ENCODE measurements at regions not wholly inside any gene's neighbourhood (a gene's known extent, or its start where the extent isn't known, plus 50 kb on each side); places are given as distances from the start of the nearest gene placed in this dataset.

- DNase-seq (no peak), ATAC-seq (replicated peaks in 1 of 4) (no peak)
- H3K36me3 ChIP-seq (ENCODE audit: control insufficient read depth in 2 of 2, extremely low read depth in 1 of 2, insufficient read depth in 1 of 2, low read length in 1 of 2): no peaks in the 10 kb centered on the region
- H3K27me3 ChIP-seq (replicated peaks in 1 of 2; ENCODE audit: control insufficient read depth in 2 of 2, extremely low read depth in 1 of 2, insufficient read depth in 2 of 2, low read length in 1 of 2): no peaks in the 10 kb centered on the region
- CTCF ChIA-PET: no interaction called here
- no peak overlapping the region for H3K27ac ChIP-seq (ENCODE audit: low read length)
- Mint-ChIP-seq H3K27me3 (no peaks in the 10 kb centered on the region), H3K9me3 (peaks cover 22 to 45% (median 24%) of the 10 kb centered on the region in 3 donors), H3K4me3 (no peak overlapping the region), H3K27ac (no peak overlapping the region), H3K36me3 (no peaks in the 10 kb centered on the region), H3K4me1 (no peaks in the 10 kb centered on the region)
- no CpG with 5 or more reads among the region's 1 CpG for WGBS (ENCODE audit: insufficient coverage)
- no peak overlapping the region for H3K4me3 ChIP-seq (ENCODE audit: control insufficient read depth in 1 of 2, extremely low read depth in 1 of 2, low read length in 1 of 2)
- H3K9me3 ChIP-seq: no peaks in the 10 kb centered on the region
- no peaks in the 10 kb centered on the region for H3K4me1 ChIP-seq (ENCODE audit: control insufficient read depth in 1 of 2, extremely low read depth in 1 of 2, insufficient read depth in 2 of 2, low read length in 2 of 2)
- POLR2A ChIA-PET: no interaction called here
These were observed 262.4 kb upstream of the TMEM229A start for GRCh38 chr7:124295289-124295688.

DNA sequence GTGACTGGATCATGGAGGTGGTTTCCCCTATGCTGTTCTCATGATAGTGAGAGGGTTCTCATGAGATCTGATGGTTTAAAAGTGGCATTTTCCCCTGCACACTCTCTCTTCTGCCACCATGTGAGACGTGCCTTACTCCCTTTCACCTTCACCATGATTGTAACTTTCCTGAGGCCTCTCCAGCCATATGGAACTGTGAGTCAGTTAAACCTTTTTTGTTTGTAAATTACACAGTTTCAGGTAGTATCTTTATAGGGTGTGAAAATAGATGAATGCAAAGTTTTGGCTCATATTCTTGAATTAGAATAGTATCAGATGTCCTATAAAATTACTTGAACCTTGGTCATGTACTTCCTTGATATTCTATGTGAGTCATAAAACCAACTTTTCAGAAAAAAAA, 252.1 kb upstream of the TMEM229A start:
- H3K9me3 Mint-ChIP-seq: peaks cover 4 to 16% (median 6%) of the 10 kb centered on the region in 3 donors
- Histone ChIP-seq H3K27ac (ENCODE audit: low read length) (no peak overlapping the region), H3K27me3 (replicated peaks in 1 of 2; ENCODE audit: control insufficient read depth in 2 of 2, extremely low read depth in 1 of 2, insufficient read depth in 2 of 2, low read length in 1 of 2) (no peaks in the 10 kb centered on the region), H3K9me3 (no peaks in the 10 kb centered on the region), H3K4me3 (ENCODE audit: control insufficient read depth in 1 of 2, extremely low read depth in 1 of 2, low read length in 1 of 2) (no peak overlapping the region), H3K36me3 (ENCODE audit: control insufficient read depth in 2 of 2, extremely low read depth in 1 of 2, insufficient read depth in 1 of 2, low read length in 1 of 2) (no peaks in the 10 kb centered on the region), H3K4me1 (ENCODE audit: control insufficient read depth in 1 of 2, extremely low read depth in 1 of 2, insufficient read depth in 2 of 2, low read length in 2 of 2) (no peaks in the 10 kb centered on the region)
- no CpG with 5 or more reads among the region's 1 CpG for WGBS (ENCODE audit: insufficient coverage)
- no peak for DNase-seq
- H3K27me3 Mint-ChIP-seq: no peaks in the 10 kb centered on the region
- no peak overlapping the region for H3K4me3 Mint-ChIP-seq
- no peaks in the 10 kb centered on the region for H3K4me1 Mint-ChIP-seq
- no peaks in the 10 kb centered on the region for H3K36me3 Mint-ChIP-seq
- POLR2A ChIA-PET: no interaction called here
- CTCF ChIA-PET: no interaction called here
- ATAC-seq (replicated peaks in 1 of 4): no peak
- H3K27ac Mint-ChIP-seq: no peak overlapping the region

GRCh38 chr7:124276005-124276622, 243.2 kb upstream of the TMEM229A start:
- no peaks in the 10 kb centered on the region for H3K4me1 ChIP-seq (ENCODE audit: control insufficient read depth in 1 of 2, extremely low read depth in 1 of 2, insufficient read depth in 2 of 2, low read length in 2 of 2)
- no peak for ATAC-seq (replicated peaks in 1 of 4)
- peaks cover 2 to 15% (median 10%) of the 10 kb centered on the region in 3 donors for H3K9me3 Mint-ChIP-seq
- H3K36me3 ChIP-seq (ENCODE audit: control insufficient read depth in 2 of 2, extremely low read depth in 1 of 2, insufficient read depth in 1 of 2, low read length in 1 of 2): no peaks in the 10 kb centered on the region
- WGBS (ENCODE audit: insufficient coverage): 58% methylated on average over 2 of the region's 3 CpGs
- no peaks in the 10 kb centered on the region for H3K27me3 ChIP-seq (replicated peaks in 1 of 2; ENCODE audit: control insufficient read depth in 2 of 2, extremely low read depth in 1 of 2, insufficient read depth in 2 of 2, low read length in 1 of 2)
- no peak for DNase-seq
- no peaks in the 10 kb centered on the region for H3K4me1 Mint-ChIP-seq
- ChIA-PET CTCF (no interaction called here), POLR2A (no interaction called here)
- H3K4me3 Mint-ChIP-seq: no peak overlapping the region
- no peaks in the 10 kb centered on the region for H3K9me3 ChIP-seq
- no peaks in the 10 kb centered on the region for H3K36me3 Mint-ChIP-seq
- no peaks in the 10 kb centered on the region for H3K27me3 Mint-ChIP-seq
- H3K4me3 ChIP-seq (ENCODE audit: control insufficient read depth in 1 of 2, extremely low read depth in 1 of 2, low read length in 1 of 2): no peak overlapping the region
- no peak overlapping the region for H3K27ac Mint-ChIP-seq
- no peak overlapping the region for H3K27ac ChIP-seq (ENCODE audit: low read length)

DNA sequence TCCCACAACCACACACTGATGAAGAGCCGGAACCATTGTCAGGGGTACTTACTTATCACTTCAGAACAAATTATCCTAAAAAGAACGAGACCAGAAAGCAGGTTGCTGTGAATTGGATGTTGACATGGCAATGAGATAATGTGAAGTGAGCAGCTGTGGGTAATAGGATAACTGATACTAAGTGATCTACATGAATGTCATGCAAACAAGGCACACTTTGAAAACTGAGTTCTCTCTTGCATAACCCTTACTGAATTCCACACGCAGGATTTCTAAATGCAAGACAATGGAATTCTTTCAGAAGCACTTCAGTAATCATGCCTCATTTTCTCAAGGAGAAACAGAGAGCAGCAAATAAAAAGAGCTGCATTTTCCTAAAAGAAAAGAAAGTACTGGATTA, 242.5 kb upstream of the TMEM229A start:
- no peaks in the 10 kb centered on the region for H3K4me1 Mint-ChIP-seq
- H3K4me3 Mint-ChIP-seq: no peak overlapping the region
- Histone ChIP-seq H3K9me3 (no peaks in the 10 kb centered on the region), H3K27ac (ENCODE audit: low read length) (no peak overlapping the region), H3K4me3 (ENCODE audit: control insufficient read depth in 1 of 2, extremely low read depth in 1 of 2, low read length in 1 of 2) (no peak overlapping the region), H3K36me3 (ENCODE audit: control insufficient read depth in 2 of 2, extremely low read depth in 1 of 2, insufficient read depth in 1 of 2, low read length in 1 of 2) (no peaks in the 10 kb centered on the region), H3K27me3 (replicated peaks in 1 of 2; ENCODE audit: control insufficient read depth in 2 of 2, extremely low read depth in 1 of 2, insufficient read depth in 2 of 2, low read length in 1 of 2) (no peaks in the 10 kb centered on the region), H3K4me1 (ENCODE audit: control insufficient read depth in 1 of 2, extremely low read depth in 1 of 2, insufficient read depth in 2 of 2, low read length in 2 of 2) (no peaks in the 10 kb centered on the region)
- DNase-seq: no peak
- no peaks in the 10 kb centered on the region for H3K27me3 Mint-ChIP-seq
- POLR2A ChIA-PET: no interaction called here
- CTCF ChIA-PET: no interaction called here
- peaks cover 2 to 15% (median 10%) of the 10 kb centered on the region in 3 donors for H3K9me3 Mint-ChIP-seq
- WGBS (ENCODE audit: insufficient coverage): 0% methylated on average over 1 of the region's 3 CpGs
- no peak overlapping the region for H3K27ac Mint-ChIP-seq
- H3K36me3 Mint-ChIP-seq: no peaks in the 10 kb centered on the region
- ATAC-seq (replicated peaks in 1 of 4): no peak

- no peak for ATAC-seq (replicated peaks in 1 of 4)
- no peak overlapping the region for H3K4me3 Mint-ChIP-seq
- H3K27ac Mint-ChIP-seq: no peak overlapping the region
- H3K4me3 ChIP-seq (ENCODE audit: control insufficient read depth in 1 of 2, extremely low read depth in 1 of 2, low read length in 1 of 2): no peak overlapping the region
- no peaks in the 10 kb centered on the region for H3K36me3 ChIP-seq (ENCODE audit: control insufficient read depth in 2 of 2, extremely low read depth in 1 of 2, insufficient read depth in 1 of 2, low read length in 1 of 2)
- H3K4me1 ChIP-seq (ENCODE audit: control insufficient read depth in 1 of 2, extremely low read depth in 1 of 2, insufficient read depth in 2 of 2, low read length in 2 of 2): no peaks in the 10 kb centered on the region
- H3K9me3 ChIP-seq: no peaks in the 10 kb centered on the region
- CTCF ChIA-PET: interaction anchor here in 1 of 2 donors (0.5 kb wide), 1 partner anchor 1048 kb away, joined by 3 read pairs; no protein-coding TSS in a partner anchor
- DNase-seq: no peak
- no peaks in the 10 kb centered on the region for H3K36me3 Mint-ChIP-seq
- no peaks in the 10 kb centered on the region for H3K27me3 ChIP-seq (replicated peaks in 1 of 2; ENCODE audit: control insufficient read depth in 2 of 2, extremely low read depth in 1 of 2, insufficient read depth in 2 of 2, low read length in 1 of 2)
- no peak overlapping the region for H3K27ac ChIP-seq (ENCODE audit: low read length)
- H3K9me3 Mint-ChIP-seq: peaks cover 0 to 6% (median 3%) of the 10 kb centered on the region in 3 donors
- no peaks in the 10 kb centered on the region for H3K27me3 Mint-ChIP-seq
- no peaks in the 10 kb centered on the region for H3K4me1 Mint-ChIP-seq
- POLR2A ChIA-PET: no interaction called here
These were observed 236.9 kb upstream of the TMEM229A start for GRCh38 chr7:124269774-124270173.

DNA sequence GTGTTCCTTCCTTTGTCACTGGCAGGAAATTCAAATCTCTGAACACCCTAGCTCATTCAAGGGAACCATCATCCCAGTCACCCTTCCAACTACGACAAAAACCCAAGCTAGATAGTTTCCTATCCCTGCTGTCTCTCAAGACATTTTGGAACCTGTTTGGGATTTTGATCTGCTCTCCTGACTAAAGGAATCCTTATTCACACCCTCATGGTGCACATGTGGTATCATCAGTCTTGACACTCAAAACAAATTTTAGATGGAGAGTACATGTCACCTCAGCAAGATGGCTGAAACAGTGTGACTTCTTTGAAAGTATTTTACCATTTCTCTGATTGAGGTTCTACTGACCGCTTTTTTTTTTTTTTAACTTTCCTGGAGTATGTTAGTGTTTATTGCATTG, 234.3 kb upstream of the TMEM229A start:
- no peak for DNase-seq
- CTCF ChIA-PET: no interaction called here
- no CpG with 5 or more reads among the region's 2 CpGs for WGBS (ENCODE audit: insufficient coverage)

GRCh38 chr7:124263232-124263827, 230.5 kb upstream of the TMEM229A start:
- H3K27ac ChIP-seq (ENCODE audit: low read length): no peak overlapping the region
- H3K9me3 Mint-ChIP-seq: no peaks in the 10 kb centered on the region

More for the DNA sequence above, 234.3 kb upstream of the TMEM229A start:
- Histone ChIP-seq H3K36me3 (ENCODE audit: control insufficient read depth in 2 of 2, extremely low read depth in 1 of 2, insufficient read depth in 1 of 2, low read length in 1 of 2) (no peaks in the 10 kb centered on the region), H3K9me3 (no peaks in the 10 kb centered on the region), H3K4me1 (ENCODE audit: control insufficient read depth in 1 of 2, extremely low read depth in 1 of 2, insufficient read depth in 2 of 2, low read length in 2 of 2) (no peaks in the 10 kb centered on the region), H3K4me3 (ENCODE audit: control insufficient read depth in 1 of 2, extremely low read depth in 1 of 2, low read length in 1 of 2) (no peak overlapping the region), H3K27ac (ENCODE audit: low read length) (no peak overlapping the region), H3K27me3 (replicated peaks in 1 of 2; ENCODE audit: control insufficient read depth in 2 of 2, extremely low read depth in 1 of 2, insufficient read depth in 2 of 2, low read length in 1 of 2) (no peaks in the 10 kb centered on the region)
- no peaks in the 10 kb centered on the region for H3K36me3 Mint-ChIP-seq
- H3K27me3 Mint-ChIP-seq: no peaks in the 10 kb centered on the region
- H3K9me3 Mint-ChIP-seq: no peaks in the 10 kb centered on the region
- POLR2A ChIA-PET: no interaction called here
- H3K27ac Mint-ChIP-seq: no peak overlapping the region
- H3K4me3 Mint-ChIP-seq: no peak overlapping the region
- no peak for ATAC-seq (replicated peaks in 1 of 4)
- no peaks in the 10 kb centered on the region for H3K4me1 Mint-ChIP-seq

More at GRCh38 chr7:124263232-124263827, 230.5 kb upstream of the TMEM229A start:
- ATAC-seq (replicated peaks in 1 of 4) (no peak), DNase-seq (no peak)
- Mint-ChIP-seq H3K27ac (no peak overlapping the region), H3K36me3 (no peaks in the 10 kb centered on the region), H3K27me3 (no peaks in the 10 kb centered on the region), H3K4me1 (no peaks in the 10 kb centered on the region), H3K4me3 (no peak overlapping the region)
- Histone ChIP-seq H3K4me1 (ENCODE audit: control insufficient read depth in 1 of 2, extremely low read depth in 1 of 2, insufficient read depth in 2 of 2, low read length in 2 of 2) (no peaks in the 10 kb centered on the region), H3K4me3 (ENCODE audit: control insufficient read depth in 1 of 2, extremely low read depth in 1 of 2, low read length in 1 of 2) (no peak overlapping the region), H3K36me3 (ENCODE audit: control insufficient read depth in 2 of 2, extremely low read depth in 1 of 2, insufficient read depth in 1 of 2, low read length in 1 of 2) (no peaks in the 10 kb centered on the region), H3K9me3 (no peaks in the 10 kb centered on the region), H3K27me3 (replicated peaks in 1 of 2; ENCODE audit: control insufficient read depth in 2 of 2, extremely low read depth in 1 of 2, insufficient read depth in 2 of 2, low read length in 1 of 2) (no peaks in the 10 kb centered on the region)
- ChIA-PET CTCF (no interaction called here), POLR2A (no interaction called here)
- 67% methylated on average over 1 of the region's 4 CpGs for WGBS (ENCODE audit: insufficient coverage)
